ENCODE measurements at regions not wholly inside any gene's neighbourhood (a gene's known extent, or its start where the extent isn't known, plus 50 kb on each side); places are given as distances from the start of the nearest gene placed in this dataset.
"Not testable (repeated sequence)": the region's sequence is repeated elsewhere in the genome, so short reads cannot be mapped to it uniquely, and the experiment has no call there.

- POLR2A ChIA-PET (ENCODE audit: low non-redundant PET); CTCF ChIA-PET; H3K27ac ChIP-seq; DNase-seq (ENCODE audit: low spot score): not testable (repeated sequence)
Measured at GRCh38 chr7:57740126-57740525, 290.1 kb downstream of the ZNF716 start.

DNA sequence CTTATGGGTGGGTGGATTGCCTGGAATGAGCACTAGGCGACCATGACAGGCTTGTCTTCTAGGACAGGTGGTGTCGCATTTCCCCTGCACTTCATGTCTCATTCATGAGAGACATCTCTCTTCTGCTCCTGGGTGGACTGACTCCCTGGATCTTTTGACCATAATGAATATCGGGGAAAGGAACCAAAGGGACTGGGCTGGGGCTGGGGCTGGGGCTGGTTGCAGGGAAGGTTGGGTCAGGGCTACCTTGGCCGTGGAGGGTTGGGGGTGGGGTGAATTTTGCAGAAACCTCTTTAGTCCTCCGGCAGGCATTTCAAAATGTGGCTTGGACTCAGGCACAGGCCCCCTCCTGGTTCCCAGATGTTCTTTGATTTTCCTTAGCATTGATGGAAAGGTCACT lies 319.2 kb downstream of the ZNF716 start:
- CTCF ChIA-PET: no interaction called here
- TF ChIP-seq, protein P1, sequence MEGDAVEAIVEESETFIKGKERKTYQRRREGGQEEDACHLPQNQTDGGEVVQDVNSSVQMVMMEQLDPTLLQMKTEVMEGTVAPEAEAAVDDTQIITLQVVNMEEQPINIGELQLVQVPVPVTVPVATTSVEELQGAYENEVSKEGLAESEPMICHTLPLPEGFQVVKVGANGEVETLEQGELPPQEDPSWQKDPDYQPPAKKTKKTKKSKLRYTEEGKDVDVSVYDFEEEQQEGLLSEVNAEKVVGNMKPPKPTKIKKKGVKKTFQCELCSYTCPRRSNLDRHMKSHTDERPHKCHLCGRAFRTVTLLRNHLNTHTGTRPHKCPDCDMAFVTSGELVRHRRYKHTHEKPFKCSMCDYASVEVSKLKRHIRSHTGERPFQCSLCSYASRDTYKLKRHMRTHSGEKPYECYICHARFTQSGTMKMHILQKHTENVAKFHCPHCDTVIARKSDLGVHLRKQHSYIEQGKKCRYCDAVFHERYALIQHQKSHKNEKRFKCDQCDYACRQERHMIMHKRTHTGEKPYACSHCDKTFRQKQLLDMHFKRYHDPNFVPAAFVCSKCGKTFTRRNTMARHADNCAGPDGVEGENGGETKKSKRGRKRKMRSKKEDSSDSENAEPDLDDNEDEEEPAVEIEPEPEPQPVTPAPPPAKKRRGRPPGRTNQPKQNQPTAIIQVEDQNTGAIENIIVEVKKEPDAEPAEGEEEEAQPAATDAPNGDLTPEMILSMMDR (conservative IDR thresholded peaks at IDR 0.05; ENCODE audit: low read depth): no peak
- POLR2A ChIA-PET (ENCODE audit: low non-redundant PET): no interaction called here
- no peak for DNase-seq (ENCODE audit: low spot score)
- no peak overlapping the region for H3K27ac ChIP-seq

DNA sequence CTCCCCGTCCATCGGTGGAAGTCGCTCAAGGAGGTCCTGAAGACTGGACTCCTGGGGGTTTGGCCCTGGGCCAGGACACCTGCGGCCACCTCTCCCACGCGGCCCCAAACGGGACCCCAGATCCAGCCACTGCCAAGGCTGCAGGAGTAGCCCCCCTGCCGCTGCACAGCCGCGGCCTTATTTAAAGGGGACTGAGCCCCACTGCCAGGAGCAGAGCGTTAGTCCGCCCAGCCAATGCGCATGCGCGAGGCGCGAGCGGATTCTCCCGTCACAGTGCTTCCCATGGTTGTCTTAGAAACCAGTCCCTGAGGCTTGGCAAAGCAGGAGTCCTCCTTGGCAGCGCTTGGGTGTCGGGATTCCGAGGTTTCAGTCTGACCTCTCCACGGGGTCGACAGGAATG lies 320.0 kb downstream of the ZNF716 start:
- ChIA-PET POLR2A (ENCODE audit: low non-redundant PET) (no interaction called here), CTCF (no interaction called here)
- no peak overlapping the region for H3K27ac ChIP-seq
- no peak for DNase-seq (ENCODE audit: low spot score)
- TF ChIP-seq, protein P1 (conservative IDR thresholded peaks at IDR 0.05; ENCODE audit: low read depth): no peak

- TF ChIP-seq, protein P1 (conservative IDR thresholded peaks at IDR 0.05; ENCODE audit: low read depth): no peak
- no peak for DNase-seq (ENCODE audit: low spot score)
- no peak overlapping the region for H3K27ac ChIP-seq
- POLR2A ChIA-PET (ENCODE audit: low non-redundant PET): no interaction called here
- CTCF ChIA-PET: no interaction called here
Measured at GRCh38 chr7:57772126-57772924, 322.3 kb downstream of the ZNF716 start.

- H3K27ac ChIP-seq: no peak overlapping the region
- POLR2A ChIA-PET (ENCODE audit: low non-redundant PET): no interaction called here
- TF ChIP-seq, protein P1 (conservative IDR thresholded peaks at IDR 0.05; ENCODE audit: low read depth): no peak
- no peak for DNase-seq (ENCODE audit: low spot score)
- CTCF ChIA-PET: no interaction called here
Measured at GRCh38 chr7:57774300-57774699, 324.3 kb downstream of the ZNF716 start.

DNA sequence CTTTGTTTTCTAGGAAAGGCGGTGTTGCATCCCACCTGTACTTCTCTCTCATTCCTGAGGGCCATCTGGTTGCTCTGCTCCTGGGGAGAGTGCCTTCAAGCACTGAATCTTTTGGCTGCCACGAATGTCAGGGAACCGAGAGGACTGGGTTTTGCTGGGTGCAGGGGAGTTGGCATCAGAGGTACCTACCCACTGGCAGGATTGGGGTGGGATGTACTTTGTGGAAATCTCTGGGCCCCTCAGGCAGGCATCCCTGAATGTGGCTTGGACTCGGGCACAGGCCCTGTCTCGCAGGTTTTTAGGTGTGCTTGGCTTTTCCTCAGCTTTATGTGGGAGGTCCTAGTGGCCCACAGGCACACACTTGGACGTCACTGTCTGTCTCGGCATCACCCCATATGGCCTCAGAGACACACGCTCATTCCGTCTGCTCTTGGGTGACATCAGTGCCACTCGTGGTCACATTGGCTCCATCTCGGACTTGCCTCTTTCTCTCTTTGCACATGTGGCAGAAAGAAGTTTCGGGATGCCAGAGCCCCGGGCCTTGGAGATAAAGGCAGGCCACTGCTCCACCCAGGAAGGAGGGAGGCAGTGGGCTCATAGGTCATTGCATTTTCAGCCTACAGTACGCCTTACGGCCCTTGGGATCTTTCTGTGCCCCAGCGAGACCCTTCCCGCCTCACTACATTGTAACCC lies 325.6 kb downstream of the ZNF716 start:
- no peak for DNase-seq (ENCODE audit: low spot score)
- POLR2A ChIA-PET (ENCODE audit: low non-redundant PET): no interaction called here
- H3K27ac ChIP-seq: no peak overlapping the region
- CTCF ChIA-PET: no interaction called here
- TF ChIP-seq, protein P1 (conservative IDR thresholded peaks at IDR 0.05; ENCODE audit: low read depth): no peak

- DNase-seq (ENCODE audit: low spot score); H3K27ac ChIP-seq; POLR2A ChIA-PET (ENCODE audit: low non-redundant PET); CTCF ChIA-PET: not testable (repeated sequence)
Measured at GRCh38 chr7:57776136-57776856, 326.3 kb downstream of the ZNF716 start.
